H1 (cell line): ENCODE measurements at regions not wholly inside any gene's neighbourhood (a gene's known extent, or its start where the extent isn't known, plus 50 kb on each side); places are given as distances from the start of the nearest gene placed in this dataset.

Experiments used
- CTCF ChIA-PET: fragments of 300-600 bp; sonication (Branson Sonifier 250); formaldehyde crosslinking; loops from one replicate; lab custom pipeline; 2021; ENCODE audit not compliant: partially characterized antibody; lab: Charles Lee
- POLR2A ChIA-PET: fragments of 300-600 bp; sonication (Branson Sonifier 250); formaldehyde crosslinking; loops from one replicate; lab custom pipeline; 2021; ENCODE audit warnings: inconsistent platforms; ENCODE audit not compliant: partially characterized antibody; lab: Charles Lee
- DNase-seq, 2 experiments: peaks; one replicate each; pipeline versions ENCODE4 v3.0.0 to v3.0.0-alpha.2; 2010 to 2022; ENCODE audit warnings: low spot score in 2 of 2, low read depth in 1 of 2, mixed read lengths in 1 of 2
- FAIRE-seq: peaks from 2 replicates; lab custom pipeline; 2011; peaks lifted over from hg19 to GRCh38; lab: Jason Lieb, UNC
- H2AFZ ChIP-seq: 2 replicates; pipeline ENCODE4 v1.8.1; 2012; ENCODE audit warnings: low read length, inconsistent platforms
- H2AK5ac ChIP-seq: 2 replicates; pipeline ENCODE4 v1.6.1; 2013; ENCODE audit warnings: low read depth, low read length
- H2BK120ac ChIP-seq: replicated peaks from 2 replicates; pipeline ENCODE3; 2013; ENCODE audit warnings: low read depth, low read length, inconsistent platforms
- H2BK12ac ChIP-seq: 2 replicates; pipeline ENCODE4 v1.6.1; 2013; ENCODE audit warnings: low read depth, low read length
- H2BK15ac ChIP-seq: 2 replicates; pipeline ENCODE4 v1.6.1; 2013; ENCODE audit warnings: low read length
- H2BK20ac ChIP-seq: 2 replicates; pipeline ENCODE4 v1.6.1; 2013; ENCODE audit warnings: low read length
- H2BK5ac ChIP-seq: 2 replicates; pipeline ENCODE4 v1.6.1; 2013; ENCODE audit warnings: low read depth, low read length
- H3K14ac ChIP-seq: 2 replicates; pipeline ENCODE4 v1.6.1; 2013; ENCODE audit warnings: inconsistent platforms; ENCODE audit not compliant: insufficient read length
- H3K18ac ChIP-seq: 2 replicates; pipeline ENCODE4 v1.6.1; 2013; ENCODE audit warnings: low read length; ENCODE audit errors: extremely low read depth
- H3K23ac ChIP-seq: 2 replicates; pipeline ENCODE4 v1.6.1; 2013; ENCODE audit warnings: inconsistent platforms; ENCODE audit not compliant: insufficient read length
- H3K23me2 ChIP-seq: 2 replicates; pipeline ENCODE4 v1.6.1; 2013; ENCODE audit warnings: low read depth, low read length
- H3K27ac ChIP-seq: 2 replicates; pipeline ENCODE4 v1.6.1; 2011; ENCODE audit warnings: low read depth, low read length, inconsistent platforms
- H3K27me3 ChIP-seq, 4 experiments: replicated peaks in 1 of 4; 1 replicate in 1 of 4; 2 replicates in 3 of 4; pipeline versions ENCODE4 v1.6.1 to v1.8.1; 2011 to 2013; ENCODE audit warnings: low read length in 3 of 4, mild to moderate bottlenecking in 3 of 4, inconsistent platforms in 2 of 4, mixed read lengths in 2 of 4, moderate library complexity in 1 of 4; ENCODE audit not compliant: control insufficient read depth in 3 of 4, insufficient read depth in 3 of 4; ENCODE audit errors: extremely low read depth in 1 of 4
- H3K36me3 ChIP-seq, 4 experiments: 2 replicates each; pipeline versions ENCODE4 v1.6.1 to v1.8.1; 2011 to 2013; ENCODE audit warnings: mild to moderate bottlenecking in 4 of 4, low read length in 3 of 4, moderate library complexity in 2 of 4, control low read depth in 1 of 4, inconsistent platforms in 1 of 4; ENCODE audit not compliant: insufficient read depth in 4 of 4, control insufficient read depth in 2 of 4
- H3K4ac ChIP-seq: replicated peaks from 2 replicates; pipeline ENCODE3; 2013; ENCODE audit warnings: low read length, low read depth, mixed read lengths, inconsistent platforms; ENCODE audit not compliant: insufficient read length
- H3K4me1 ChIP-seq, 4 experiments: replicated peaks in 1 of 4; 1 replicate in 1 of 4; 2 replicates in 3 of 4; pipeline versions ENCODE4 v1.6.1 to v1.8.1; 2011 to 2013; ENCODE audit warnings: low read length in 3 of 4, inconsistent platforms in 2 of 4, mixed read lengths in 1 of 4; ENCODE audit not compliant: insufficient read depth in 4 of 4, control insufficient read depth in 3 of 4
- H3K4me2 ChIP-seq, 2 experiments: 2 replicates each; pipeline versions ENCODE4 v1.6.1 to v1.8.1; 2011 to 2013; ENCODE audit warnings: low read depth in 2 of 2, low read length in 2 of 2, control low read depth in 1 of 2, inconsistent platforms in 1 of 2, mild to moderate bottlenecking in 1 of 2; ENCODE audit not compliant: insufficient read depth in 1 of 2
- H3K4me3 ChIP-seq, 4 experiments: fragments of 200-600, 300-600 bp in 1 of 4; sonication (generic), shearing (Covaris generic), sonication (Bioruptor Twin) in 1 of 4; 2 replicates each; pipeline versions ENCODE4 v1.5.1 to v1.8.1; 2011 to 2016; ENCODE audit warnings: low read length in 4 of 4, low read depth in 3 of 4, control low read depth in 2 of 4, inconsistent platforms in 2 of 4, mild to moderate bottlenecking in 2 of 4, mixed read lengths in 1 of 4, moderate library complexity in 1 of 4; ENCODE audit not compliant: insufficient read depth in 2 of 4; ENCODE audit errors: extremely low read depth in 1 of 4
- H3K56ac ChIP-seq: replicated peaks from 2 replicates; pipeline ENCODE3; 2013; ENCODE audit warnings: low read depth, mild to moderate bottlenecking, mixed read lengths, low read length, inconsistent platforms; ENCODE audit not compliant: insufficient read length
- H3K79me1 ChIP-seq: 2 replicates; pipeline ENCODE4 v1.6.1; 2013; ENCODE audit warnings: low read depth, low read length, control low read depth
- H3K79me2 ChIP-seq, 2 experiments: 2 replicates each; pipeline versions ENCODE4 v1.6.1 to v1.8.1; 2012 to 2013; ENCODE audit warnings: low read length in 2 of 2, mild to moderate bottlenecking in 2 of 2, inconsistent platforms in 1 of 2; ENCODE audit not compliant: insufficient read depth in 2 of 2, control insufficient read depth in 1 of 2
- H3K9ac ChIP-seq, 4 experiments: replicated peaks in 1 of 4; 1 replicate in 1 of 4; 2 replicates in 3 of 4; pipeline versions ENCODE4 v1.6.1 to v1.8.1; 2011 to 2013; ENCODE audit warnings: low read depth in 3 of 4, low read length in 3 of 4, control low read depth in 2 of 4, mild to moderate bottlenecking in 2 of 4, moderate library complexity in 2 of 4, inconsistent platforms in 1 of 4; ENCODE audit errors: extremely low read depth in 1 of 4
- H3K9me3 ChIP-seq, 2 experiments: 2 replicates each; pipeline versions ENCODE4 v1.6.1 to v1.8.1; 2012 to 2013; ENCODE audit warnings: mild to moderate bottlenecking in 2 of 2, moderate library complexity in 2 of 2, control low read depth in 1 of 2, inconsistent platforms in 1 of 2, low read depth in 1 of 2, low read length in 1 of 2, mixed read lengths in 1 of 2; ENCODE audit not compliant: insufficient read depth in 2 of 2
- H4K20me1 ChIP-seq, 2 experiments: replicated peaks in 1 of 2; 2 replicates each; pipeline versions ENCODE3 to v1.8.1; 2011 to 2013; ENCODE audit warnings: inconsistent platforms in 2 of 2, low read length in 2 of 2, mild to moderate bottlenecking in 1 of 2; ENCODE audit not compliant: insufficient read depth in 2 of 2, control insufficient read depth in 1 of 2
- H4K5ac ChIP-seq: 2 replicates; pipeline ENCODE4 v1.6.1; 2013; ENCODE audit warnings: low read length, low read depth, mixed read lengths, inconsistent platforms; ENCODE audit not compliant: insufficient read length
- H4K8ac ChIP-seq: 2 replicates; pipeline ENCODE4 v1.8.0; 2013; ENCODE audit warnings: mild to moderate bottlenecking, moderate library complexity, low read length, inconsistent platforms; ENCODE audit not compliant: insufficient read depth; ENCODE audit errors: extremely low read depth
- H4K91ac ChIP-seq: replicated peaks from 2 replicates; pipeline ENCODE3; 2013; ENCODE audit warnings: low read length, mixed read lengths, inconsistent platforms; ENCODE audit not compliant: insufficient read length
- EP300 ChIP-seq, 2 experiments: IDR thresholded peaks; 1 replicate in 1 of 2; 2 replicates in 1 of 2; pipeline ENCODE4 v1.6.1; 2011 to 2012; ENCODE audit warnings: low read depth in 2 of 2, low read length in 2 of 2, mild to moderate bottlenecking in 2 of 2, borderline replicate concordance in 1 of 2, inconsistent platforms in 1 of 2, moderate library complexity in 1 of 2
- GABPA ChIP-seq: IDR thresholded peaks from 2 replicates; pipeline ENCODE4 v1.6.1; 2011; ENCODE audit warnings: mild to moderate bottlenecking, low read length, moderate library complexity, borderline replicate concordance; ENCODE audit not compliant: insufficient read depth
- GTF2F1 ChIP-seq: IDR thresholded peaks from 2 replicates; pipeline ENCODE4 v1.6.1; 2012; ENCODE audit warnings: low read depth, low read length, improper control_type of control experiment, borderline replicate concordance
- JUN ChIP-seq: IDR thresholded peaks from 2 replicates; pipeline ENCODE4 v1.6.1; 2011; ENCODE audit warnings: low read depth, mild to moderate bottlenecking, improper control_type of control experiment, low read length
- POU5F1 ChIP-seq: IDR thresholded peaks from 2 replicates; pipeline ENCODE4 v1.6.1; 2011; ENCODE audit warnings: low read depth, mild to moderate bottlenecking, low read length, moderate library complexity
- SIRT6 ChIP-seq: IDR thresholded peaks from one replicate; pipeline ENCODE4 v1.7.1; 2012; ENCODE audit warnings: low read length, inconsistent platforms
- TCF12 ChIP-seq: IDR thresholded peaks from 2 replicates; pipeline ENCODE4 v1.6.1; 2011; ENCODE audit warnings: low read depth, mild to moderate bottlenecking, low read length
- TEAD4 ChIP-seq: IDR thresholded peaks from 2 replicates; pipeline ENCODE4 v1.6.1; 2012; ENCODE audit warnings: low read depth, low read length, inconsistent platforms, mixed read lengths
- YY1 ChIP-seq: IDR thresholded peaks from 2 replicates; pipeline ENCODE4 v1.6.1; 2011; ENCODE audit warnings: low read depth, mild to moderate bottlenecking, low read length
- WGBS, 2 experiments: shearing (Covaris generic) in 1 of 2; methylation state at CpG; one replicate each; pipeline versions ENCODE4 v1.1.6 to v1.1.7; 2013 to 2015; ENCODE audit warnings: low lambda C conversion rate in 2 of 2, mixed read lengths in 2 of 2, inconsistent platforms in 1 of 2, low coverage in 1 of 2, missing lambda C conversion rate in 1 of 2; ENCODE audit not compliant: insufficient replicate concordance in 2 of 2, insufficient coverage in 1 of 2, insufficient read length in 1 of 2; ENCODE audit errors: extremely low coverage in 1 of 2, missing lambda C conversion rate in 1 of 2; 5-methylcytosine and 5-hydroxymethylcytosine counted together
- TF ChIP-seq, protein P1 (sequence below): IDR thresholded peaks from 2 replicates; pipeline ENCODE4 v1.6.1; 2011; ENCODE audit warnings: low read length, improper control_type of control experiment
- TF ChIP-seq, protein P2 (sequence below): IDR thresholded peaks from 2 replicates; pipeline ENCODE4 v1.6.1; 2012; ENCODE audit warnings: inconsistent platforms

GRCh38 chr3:59121346-59122144 lies 71.7 kb upstream of the CFAP20DC start:
- WGBS, 2 experiments = 85% methylated on average over 7 of the region's 7 CpGs; no CpG with 5 or more reads in 1 of the 2 experiments
- ChIA-PET CTCF (interaction anchor here (0.5 to 1.7 kb wide), 9 partner anchors 11 to 356 kb away, joined by 3 to 5 read pairs (median 3); no protein-coding TSS in a partner anchor), POLR2A (no interaction called here)
- H3K36me3 ChIP-seq = 0 out of 8 replicates have a peak, but pooled peaks cover 0 to 3% (median 0%) of the 10 kb centered on the region in 4 experiments
- no peak for FAIRE-seq
- no peaks in the 10 kb centered on the region; a peak in 1 of 7 replicates for H3K4me1 ChIP-seq
- H3K23me2 ChIP-seq = no peaks in the 10 kb centered on the region
- no peak overlapping the region for H4K8ac ChIP-seq
- no peaks in the 10 kb centered on the region for H4K20me1 ChIP-seq
- H2BK12ac ChIP-seq = no peak overlapping the region; the same call in 1 of the 2 replicates
- no peak overlapping the region for H3K4ac ChIP-seq
- H3K9me3 ChIP-seq = 0 out of 4 replicates have a peak, but pooled peaks cover 2 to 3% of the 10 kb centered on the region in 2 experiments
- H2BK120ac ChIP-seq = no peak overlapping the region
- H3K27me3 ChIP-seq = no peaks in the 10 kb centered on the region
- H2AFZ ChIP-seq = peak overlapping the region; percentile 55; the same call in 1 of the 2 replicates
- H3K9ac ChIP-seq = no peak overlapping the region
- H3K4me2 ChIP-seq = no peak overlapping the region
- H3K79me1 ChIP-seq = no peaks in the 10 kb centered on the region
- no peak overlapping the region for H4K91ac ChIP-seq
- no peak overlapping the region for H3K56ac ChIP-seq
- H2BK5ac ChIP-seq = no peak overlapping the region
- no peak overlapping the region for H3K4me3 ChIP-seq
- no peak for DNase-seq
- H3K14ac ChIP-seq = no peak overlapping the region
- H3K27ac ChIP-seq = no peak overlapping the region
- H3K79me2 ChIP-seq = no peaks in the 10 kb centered on the region
- no peak overlapping the region for H3K23ac ChIP-seq
- no peak overlapping the region for H2BK15ac ChIP-seq
- H2AK5ac ChIP-seq = no peak overlapping the region
- peak overlapping the region; percentile 69 for H2BK20ac ChIP-seq
- no peak overlapping the region for H3K18ac ChIP-seq
- H4K5ac ChIP-seq = no peak overlapping the region
- TF ChIP-seq, protein P1, sequence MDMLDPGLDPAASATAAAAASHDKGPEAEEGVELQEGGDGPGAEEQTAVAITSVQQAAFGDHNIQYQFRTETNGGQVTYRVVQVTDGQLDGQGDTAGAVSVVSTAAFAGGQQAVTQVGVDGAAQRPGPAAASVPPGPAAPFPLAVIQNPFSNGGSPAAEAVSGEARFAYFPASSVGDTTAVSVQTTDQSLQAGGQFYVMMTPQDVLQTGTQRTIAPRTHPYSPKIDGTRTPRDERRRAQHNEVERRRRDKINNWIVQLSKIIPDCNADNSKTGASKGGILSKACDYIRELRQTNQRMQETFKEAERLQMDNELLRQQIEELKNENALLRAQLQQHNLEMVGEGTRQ = no peak
- TF ChIP-seq EP300 (IDR thresholded peaks at IDR 0.05; ENCODE audit: borderline replicate concordance in 1 of 2, low read depth in 2 of 2, low read length in 2 of 2) (no peak), GABPA (no peak), YY1 (0 out of 2 replicates have a peak, but pooled peaks have one; percentile 23), SIRT6 (no peak), GTF2F1 (no peak), JUN (no peak), TEAD4 (no peak), POU5F1 (no peak), TCF12 (no peak)
- TF ChIP-seq, protein P2, sequence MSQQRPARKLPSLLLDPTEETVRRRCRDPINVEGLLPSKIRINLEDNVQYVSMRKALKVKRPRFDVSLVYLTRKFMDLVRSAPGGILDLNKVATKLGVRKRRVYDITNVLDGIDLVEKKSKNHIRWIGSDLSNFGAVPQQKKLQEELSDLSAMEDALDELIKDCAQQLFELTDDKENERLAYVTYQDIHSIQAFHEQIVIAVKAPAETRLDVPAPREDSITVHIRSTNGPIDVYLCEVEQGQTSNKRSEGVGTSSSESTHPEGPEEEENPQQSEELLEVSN = no peak
